GM12878 (cell line): ENCODE measurements at regions not wholly inside any gene's neighbourhood (a gene's known extent, or its start where the extent isn't known, plus 50 kb on each side); places are given as distances from the start of the nearest gene placed in this dataset.

ENCODE experiments used
- ATAC-seq: fragments of 200-7000 bp; cut with Tn5 transposase; 3 replicates; pipeline ENCODE4 v1.9.1; 2020; ENCODE audit warnings: mild to moderate bottlenecking, moderate library complexity
- BruUV-seq: library from RNA; stranded (reverse); fragments of 400-500 nt; replicated peaks from 2 replicates; lab custom pipeline; 2021; lab: Mats Ljungman, UMichigan
- CTCF ChIA-PET: fragments of 300-600 bp; sonication (Branson Sonifier 250); formaldehyde crosslinking; extraction: SDS; loops from one replicate; lab custom pipeline; 2021; ENCODE audit warnings: inconsistent platforms; lab: Yijun Ruan, JAX
- POLR2A ChIA-PET: fragments of 350-600 bp; formaldehyde crosslinking; extraction: SDS; loops from one replicate; lab custom pipeline; 2021; ENCODE audit warnings: inconsistent platforms; lab: Charles Lee
- RAD21 ChIA-PET: fragments of 300-600 bp; sonication (Branson Sonifier 250); formaldehyde crosslinking; loops from one replicate; lab custom pipeline; 2023; ENCODE audit warnings: antibody characterized with exemption; ENCODE audit not compliant: unreplicated experiment; lab: Charles Lee
- SMC1A ChIA-PET: fragments of 300-600 bp; sonication (Branson Sonifier 250); formaldehyde crosslinking; loops from one replicate; lab custom pipeline; 2023; ENCODE audit not compliant: unreplicated experiment, uncharacterized antibody; lab: Charles Lee
- DNase-seq: peaks from one replicate; pipeline ENCODE4 v3.0.0-alpha.2; 2011; ENCODE audit warnings: low read depth, low spot score
- FAIRE-seq: peaks from 3 replicates; lab custom pipeline; 2011; peaks lifted over from hg19 to GRCh38; lab: Jason Lieb, UNC
- H2AFZ ChIP-seq: 2 replicates; pipeline ENCODE4 v1.6.0; 2011; ENCODE audit warnings: low read depth, low read length, control low read depth; ENCODE audit not compliant: control insufficient read depth
- H3K27ac ChIP-seq: 2 replicates; pipeline ENCODE4 v1.5.1; 2011; ENCODE audit warnings: control low read depth; ENCODE audit not compliant: control insufficient read depth, insufficient read depth
- H3K27me3 ChIP-seq, 2 experiments: replicated peaks in 1 of 2; 2 replicates each; pipeline versions ENCODE4 v1.6.0 to v1.6.1; 2011; ENCODE audit warnings: low read length in 1 of 2; ENCODE audit not compliant: control insufficient read depth in 2 of 2, insufficient read depth in 2 of 2
- H3K36me3 ChIP-seq, 2 experiments: 2 replicates each; pipeline ENCODE4 v1.5.1; 2011; ENCODE audit warnings: low read length in 1 of 2; ENCODE audit not compliant: control insufficient read depth in 2 of 2, insufficient read depth in 2 of 2
- H3K4me1 ChIP-seq: 2 replicates; pipeline ENCODE4 v1.6.1; 2011; ENCODE audit warnings: mild to moderate bottlenecking, low read length, moderate library complexity, mixed read lengths; ENCODE audit not compliant: control insufficient read depth, insufficient read depth
- H3K4me2 ChIP-seq: 2 replicates; pipeline ENCODE4 v1.6.0; 2011; ENCODE audit warnings: control low read depth; ENCODE audit not compliant: control insufficient read depth, insufficient read depth
- H3K4me3 ChIP-seq: fragments of 200-600 bp; sonication (generic); 2 replicates; pipeline ENCODE4 v1.5.1; 2016
- H3K79me2 ChIP-seq: 2 replicates; pipeline ENCODE4 v1.6.0; 2011; ENCODE audit warnings: low read length; ENCODE audit not compliant: control insufficient read depth, insufficient read depth
- H3K9ac ChIP-seq: 2 replicates; pipeline ENCODE4 v1.8.0; 2011; ENCODE audit warnings: low read length, control low read depth, mixed read lengths; ENCODE audit not compliant: control insufficient read depth, insufficient read depth
- H3K9me3 ChIP-seq: replicated peaks from 3 replicates; pipeline ENCODE4 v1.5.1; 2011; ENCODE audit warnings: mild to moderate bottlenecking, low read length; ENCODE audit not compliant: control insufficient read depth, insufficient read depth
- H4K20me1 ChIP-seq: 2 replicates; pipeline ENCODE4 v1.6.0; 2011; ENCODE audit not compliant: control insufficient read depth, insufficient read depth
- JUNB ChIP-seq: IDR thresholded peaks from 2 replicates; pipeline ENCODE4 v1.6.1; 2016; ENCODE audit warnings: antibody characterized with exemption, mild to moderate bottlenecking
- MLLT1 ChIP-seq: fragments of 450-650 bp; IDR thresholded peaks from 2 replicates; pipeline ENCODE4 v1.6.1; 2016; ENCODE audit warnings: mild to moderate bottlenecking
- NBN ChIP-seq: fragments of 450-650 bp; IDR thresholded peaks from 2 replicates; pipeline ENCODE4 v1.6.1; 2016
- NFYA ChIP-seq: IDR thresholded peaks from 2 replicates; pipeline ENCODE4 v1.6.1; 2011; ENCODE audit warnings: low read depth, mild to moderate bottlenecking, low read length, improper control_type of control experiment, borderline replicate concordance
- POLR2AphosphoS5 ChIP-seq: IDR thresholded peaks from 2 replicates; pipeline ENCODE4 v1.6.1; 2011; ENCODE audit warnings: mild to moderate bottlenecking, low read length, inconsistent platforms
- RAD21 ChIP-seq: IDR thresholded peaks from 2 replicates; pipeline ENCODE4 v1.6.1; 2011; ENCODE audit warnings: mild to moderate bottlenecking, low read depth, low read length, moderate library complexity; ENCODE audit not compliant: insufficient read depth
- RELA ChIP-seq: fragments of 450-650 bp; IDR thresholded peaks from 2 replicates; pipeline ENCODE4 v1.8.0; 2014; ENCODE audit warnings: borderline replicate concordance; ENCODE audit not compliant: partially characterized antibody
- RELB ChIP-seq: fragments of 450-650 bp; IDR thresholded peaks from 2 replicates; pipeline ENCODE4 v1.6.1; 2017; ENCODE audit warnings: low read depth, mild to moderate bottlenecking, moderate library complexity
- SMAD5 ChIP-seq: IDR thresholded peaks from 2 replicates; pipeline ENCODE4 v1.6.1; 2016; ENCODE audit warnings: antibody characterized with exemption, low read depth
- SMC3 ChIP-seq: IDR thresholded peaks from 2 replicates; pipeline ENCODE4 v1.6.1; 2011; ENCODE audit warnings: low read length, improper control_type of control experiment, borderline replicate concordance
- SREBF2 ChIP-seq: IDR thresholded peaks from 2 replicates; pipeline ENCODE4 v1.6.1; 2012; ENCODE audit warnings: mild to moderate bottlenecking, low read length
- ZBTB11 ChIP-seq: fragments of 450-650 bp; formaldehyde crosslinking; IDR thresholded peaks from 2 replicates; pipeline ENCODE4 v1.5.0; 2022; ENCODE audit warnings: mild to moderate bottlenecking, missing genetic modification characterization
- WGBS: methylation state at CpG from one replicate; pipeline ENCODE4 v1.1.6; 2016; ENCODE audit warnings: low lambda C conversion rate; ENCODE audit not compliant: insufficient replicate concordance, insufficient coverage; ENCODE audit errors: missing lambda C conversion rate; 5-methylcytosine and 5-hydroxymethylcytosine counted together
- in situ Hi-C: fragments of 300-500 bp; cut with MboI; formaldehyde crosslinking; loops from 9 replicates; pipeline ENCODE4 v1.14.3; 2018; ENCODE audit warnings: mixed read lengths
- intact Hi-C: fragments of 100-400 bp; cut with micrococcal nuclease; formaldehyde crosslinking; loops from one replicate; pipeline ENCODE4 v1.14.2; 2022; ENCODE audit not compliant: unreplicated experiment
- TF ChIP-seq, protein P1 (sequence below): IDR thresholded peaks from 2 replicates; pipeline ENCODE4 v1.6.1; 2012; ENCODE audit warnings: low read depth, low read length, improper control_type of control experiment

DNA sequence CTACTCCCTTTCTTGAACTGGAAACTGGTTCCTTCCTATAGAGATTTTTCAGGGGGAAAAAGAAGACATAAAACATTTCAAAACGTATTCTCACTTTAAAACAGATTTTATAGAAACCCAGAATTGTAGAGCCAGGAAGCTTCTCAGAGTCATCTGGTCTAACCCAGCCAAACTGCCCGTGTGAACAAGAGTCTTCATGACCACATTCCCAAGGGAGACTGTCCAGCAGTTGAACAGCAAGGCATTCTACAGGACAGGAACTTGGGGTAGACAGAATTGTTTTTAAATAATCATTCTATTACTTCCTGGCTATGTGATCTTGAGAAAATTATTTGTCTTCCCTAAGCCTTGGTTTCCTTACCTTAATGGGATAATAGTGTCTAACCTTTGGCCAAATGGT is 163.5 kb upstream of the IVNS1ABP start:
- 28% methylated on average over 2 of the region's 2 CpGs for WGBS
- SMC1A ChIA-PET = interaction anchor here (1.8 kb wide), 1 partner anchor 151 kb away, joined by 3 read pairs; no protein-coding TSS in a partner anchor
- ATAC-seq (no peak), DNase-seq (no peak), FAIRE-seq (no peak)
- no peaks in the 10 kb centered on the region for H3K27me3 ChIP-seq
- RAD21 ChIA-PET = no interaction called here
- POLR2A ChIA-PET = no interaction called here
- intact Hi-C loops (no loop called here), in situ Hi-C loops (no loop called here)
- no peaks in the 10 kb centered on the region for H3K36me3 ChIP-seq
- no peak overlapping the region for H2AFZ ChIP-seq
- no peaks in the 10 kb centered on the region for H3K79me2 ChIP-seq
- no TSS peak for BruUV-seq
- no peak for TF ChIP-seq ZBTB11 (CRISPR knock-in tag)
- no peak for TF ChIP-seq NBN
- TF ChIP-seq RAD21 = no peak
- no peak for TF ChIP-seq RELA
- TF ChIP-seq MLLT1 = no peak
- TF ChIP-seq, protein P1, sequence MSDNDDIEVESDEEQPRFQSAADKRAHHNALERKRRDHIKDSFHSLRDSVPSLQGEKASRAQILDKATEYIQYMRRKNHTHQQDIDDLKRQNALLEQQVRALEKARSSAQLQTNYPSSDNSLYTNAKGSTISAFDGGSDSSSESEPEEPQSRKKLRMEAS = no peak
- no peak for TF ChIP-seq NFYA
- TF ChIP-seq SREBF2 = no peak
- no peak for TF ChIP-seq SMC3
- no peak for TF ChIP-seq POLR2AphosphoS5
- no peak for TF ChIP-seq JUNB
- no peak for TF ChIP-seq SMAD5
- no peak for TF ChIP-seq RELB
- H3K4me2 ChIP-seq = no peak overlapping the region
- no peaks in the 10 kb centered on the region for H3K9me3 ChIP-seq
- H3K4me1 ChIP-seq = no peaks in the 10 kb centered on the region
- H3K9ac ChIP-seq = no peak overlapping the region
- H3K27ac ChIP-seq = no peak overlapping the region
- no peaks in the 10 kb centered on the region for H4K20me1 ChIP-seq
- CTCF ChIA-PET = interaction anchor here (0.6 kb wide), 1 partner anchor 50 kb away, joined by 3 read pairs; no protein-coding TSS in a partner anchor
- H3K4me3 ChIP-seq = no peak overlapping the region
